GM18873 (cell line): ENCODE measurements at regions not wholly inside any gene's neighbourhood (a gene's known extent, or its start where the extent isn't known, plus 50 kb on each side); places are given as distances from the start of the nearest gene placed in this dataset.

Experiments
- ATAC-seq: cut with Tn5 transposase; IDR thresholded peaks from one replicate; pipeline ENCODE4 v1.9.1; 2021; ENCODE audit warnings: mild to moderate bottlenecking, moderate library complexity, moderate number of reproducible peaks; ENCODE audit not compliant: unreplicated experiment, low FRiP score

DNA sequence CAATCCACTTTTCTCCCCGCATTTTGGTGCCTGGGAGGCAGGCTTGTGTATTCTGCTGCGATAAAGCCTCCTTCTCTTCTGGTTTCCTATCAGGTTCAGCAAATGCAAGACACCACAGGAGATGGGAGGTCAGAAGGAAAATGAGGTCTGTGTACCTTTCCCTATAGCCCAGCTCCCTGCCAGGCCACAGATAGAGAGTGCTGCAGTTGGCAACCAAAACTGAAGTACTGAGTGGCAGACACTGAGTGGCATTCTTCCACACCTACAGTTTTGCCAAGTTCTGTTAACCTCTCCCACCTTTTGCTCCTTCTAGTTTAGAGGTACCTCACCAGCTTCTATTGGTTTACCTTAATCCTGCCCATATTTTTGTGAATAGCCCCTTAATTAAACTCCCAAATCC lies 948.4 kb downstream of the SORCS1 start:
- ATAC-seq: no peak

DNA sequence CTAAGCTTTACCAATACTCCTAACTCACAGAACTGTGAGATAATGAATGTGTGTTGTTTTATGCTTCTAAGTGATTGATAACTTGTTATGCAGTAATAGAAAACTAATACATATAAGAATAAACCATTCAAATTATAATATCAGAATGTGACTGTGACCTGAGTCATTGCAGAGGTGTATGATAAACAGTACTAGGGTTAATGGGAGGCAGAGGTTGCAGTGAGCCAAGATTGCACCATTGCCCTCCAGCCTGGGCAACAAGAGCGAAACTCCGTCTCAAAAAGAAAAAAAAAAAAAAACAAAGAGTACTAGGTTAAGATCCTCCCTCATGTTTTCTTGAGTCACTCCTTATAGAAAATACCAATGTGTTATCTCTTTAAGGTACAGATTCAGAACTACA lies 950.3 kb downstream of the SORCS1 start:
- no peak for ATAC-seq

DNA sequence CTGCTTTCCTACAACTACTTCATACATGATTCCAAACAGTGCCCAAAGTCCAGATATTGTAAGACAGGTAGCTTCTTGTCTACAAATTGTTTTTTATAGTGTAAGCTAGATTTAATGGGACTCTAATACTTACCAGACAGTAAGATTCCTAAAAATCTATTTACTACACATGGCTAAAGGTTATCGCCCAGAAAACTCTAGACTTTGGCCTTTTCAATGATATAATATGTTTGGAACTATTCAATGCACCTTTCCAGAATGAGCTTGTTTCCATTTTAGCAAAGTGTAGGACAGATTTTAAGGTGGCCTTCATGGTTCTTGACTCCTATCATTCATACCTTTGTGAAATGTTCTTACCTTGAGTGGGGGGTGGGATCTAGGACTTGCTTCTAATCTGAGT lies 951.0 kb downstream of the SORCS1 start:
- ATAC-seq: no peak

DNA sequence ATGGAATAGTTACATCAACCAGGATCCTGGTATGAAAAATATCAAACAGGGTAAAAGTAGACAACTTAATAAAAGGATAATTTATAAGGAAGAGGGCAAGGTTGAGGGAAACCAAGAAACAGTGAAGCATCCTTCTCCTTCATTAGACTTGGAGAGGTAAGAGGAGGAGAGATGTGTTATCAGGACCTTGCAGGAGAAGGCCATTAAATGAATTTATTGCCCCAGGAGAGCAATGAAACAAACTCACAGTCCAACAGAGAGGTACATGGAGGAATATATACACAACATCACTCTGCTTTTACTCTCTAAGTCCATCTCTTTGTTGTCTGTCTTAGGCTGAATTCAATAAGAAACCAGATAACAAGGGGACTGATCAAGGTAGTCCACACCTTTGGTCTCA lies 966.2 kb downstream of the SORCS1 start:
- ATAC-seq: no peak

DNA sequence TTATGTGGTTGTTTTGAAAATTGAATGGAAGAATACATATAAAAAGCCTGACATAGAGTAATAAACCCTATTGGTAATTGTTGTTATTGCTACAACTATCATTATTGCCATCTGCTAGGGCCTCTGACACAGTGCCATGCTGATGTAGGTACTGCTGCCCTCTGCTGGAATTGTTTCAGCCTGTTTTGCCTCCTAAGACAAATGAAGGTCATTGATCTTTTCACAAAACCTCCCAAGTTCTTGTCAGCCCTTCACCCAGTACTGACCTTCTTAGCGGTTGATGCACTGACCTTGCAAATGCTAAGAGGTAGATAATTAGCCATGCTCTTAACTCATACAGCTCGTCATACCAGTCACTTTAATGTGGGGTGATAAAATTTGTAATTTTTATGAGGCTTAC lies 975.2 kb downstream of the SORCS1 start:
- ATAC-seq: no peak

DNA sequence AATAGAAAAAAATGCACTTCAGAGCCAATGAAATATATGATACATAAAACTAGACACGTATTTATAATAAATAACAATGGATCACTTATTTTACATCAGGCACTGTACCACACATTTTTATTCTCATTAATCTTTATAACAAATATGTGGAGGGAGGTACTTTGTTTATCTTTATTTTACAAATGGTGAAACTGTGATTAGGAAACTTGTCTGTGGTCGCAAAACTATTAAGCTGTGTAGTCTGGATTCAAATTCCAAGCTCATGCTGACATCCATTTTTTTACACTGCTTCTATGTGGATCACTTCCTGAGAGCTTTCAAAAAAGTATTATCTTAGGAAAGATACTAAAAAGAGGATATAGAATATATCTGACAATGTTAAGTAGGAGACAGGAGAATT lies 978.6 kb downstream of the SORCS1 start:
- ATAC-seq: no peak

DNA sequence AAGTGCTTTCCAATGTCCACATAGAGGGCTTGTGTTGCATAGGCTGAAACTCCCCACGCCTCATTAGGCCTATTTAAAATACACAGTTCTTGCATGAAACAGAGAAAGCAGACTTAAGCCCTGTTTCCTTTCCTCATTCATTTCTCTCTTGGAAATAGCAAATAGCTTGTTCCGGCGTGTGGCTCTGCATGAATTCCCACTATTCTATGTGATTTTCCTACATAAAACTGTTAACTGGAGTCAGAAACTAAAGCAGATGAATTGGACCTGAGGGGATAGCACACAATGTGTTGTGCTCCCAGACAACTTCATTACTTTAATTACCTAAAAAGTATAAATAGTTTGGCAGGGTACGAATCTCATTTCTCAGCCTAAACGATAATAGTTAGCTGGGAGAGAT lies 981.5 kb downstream of the SORCS1 start:
- no peak for ATAC-seq

DNA sequence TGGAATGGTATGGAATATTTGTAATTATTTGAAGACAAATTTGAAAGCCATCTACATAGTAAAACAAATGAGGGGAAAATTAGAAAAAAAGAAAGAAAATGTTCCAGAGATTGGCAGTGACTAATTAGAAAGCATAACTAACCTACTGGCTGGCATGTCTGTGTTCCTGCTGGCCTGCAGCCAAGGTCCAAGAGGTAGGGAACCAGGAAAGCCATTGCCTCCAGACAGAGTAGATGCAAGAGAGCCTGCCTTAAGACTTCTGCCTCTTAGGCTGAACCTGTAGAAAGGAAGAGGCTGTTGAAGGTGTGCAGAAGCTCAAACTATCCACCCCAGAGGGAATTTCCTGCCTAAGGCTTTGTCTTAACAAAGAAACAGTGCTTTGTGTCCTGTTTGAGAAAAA lies 982.0 kb downstream of the SORCS1 start:
- ATAC-seq: no peak

DNA sequence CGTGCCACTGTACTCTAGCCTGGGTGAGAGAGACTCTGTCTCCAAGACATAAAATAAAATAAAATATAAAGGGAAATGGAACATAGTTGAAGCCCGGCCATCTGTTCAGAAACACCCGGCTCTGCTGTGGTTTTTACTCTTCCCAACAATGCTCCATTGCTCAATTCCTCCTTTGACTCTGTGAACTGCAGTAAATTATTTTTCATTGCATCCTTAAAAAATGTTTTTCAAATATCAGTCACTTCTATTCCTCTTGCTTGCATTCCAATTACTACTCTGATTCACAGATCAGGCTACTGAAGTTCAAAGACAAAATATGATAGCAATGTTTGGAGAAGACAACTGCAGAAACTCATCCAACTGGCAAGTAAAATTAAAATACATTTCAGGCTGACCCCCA lies 983.0 kb downstream of the SORCS1 start:
- ATAC-seq: no peak

DNA sequence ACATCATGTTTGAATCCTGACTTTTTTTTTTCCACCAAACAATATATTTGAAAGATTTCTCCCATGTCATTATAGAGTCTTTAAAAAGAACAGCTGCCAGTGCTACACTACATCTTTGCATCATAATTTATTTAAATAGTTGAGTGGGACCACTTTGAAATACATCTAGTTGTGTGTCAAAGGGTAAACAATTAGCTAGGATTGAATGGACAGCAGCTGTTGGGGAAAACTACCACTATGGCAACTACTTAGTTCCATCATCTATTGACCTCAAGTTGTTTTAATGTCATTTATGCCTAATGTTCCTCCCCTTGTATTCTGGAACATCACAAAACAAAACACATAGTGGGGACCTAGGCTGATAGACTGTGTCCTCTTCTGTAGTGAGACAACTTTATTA lies 985.1 kb downstream of the SORCS1 start:
- ATAC-seq: no peak

DNA sequence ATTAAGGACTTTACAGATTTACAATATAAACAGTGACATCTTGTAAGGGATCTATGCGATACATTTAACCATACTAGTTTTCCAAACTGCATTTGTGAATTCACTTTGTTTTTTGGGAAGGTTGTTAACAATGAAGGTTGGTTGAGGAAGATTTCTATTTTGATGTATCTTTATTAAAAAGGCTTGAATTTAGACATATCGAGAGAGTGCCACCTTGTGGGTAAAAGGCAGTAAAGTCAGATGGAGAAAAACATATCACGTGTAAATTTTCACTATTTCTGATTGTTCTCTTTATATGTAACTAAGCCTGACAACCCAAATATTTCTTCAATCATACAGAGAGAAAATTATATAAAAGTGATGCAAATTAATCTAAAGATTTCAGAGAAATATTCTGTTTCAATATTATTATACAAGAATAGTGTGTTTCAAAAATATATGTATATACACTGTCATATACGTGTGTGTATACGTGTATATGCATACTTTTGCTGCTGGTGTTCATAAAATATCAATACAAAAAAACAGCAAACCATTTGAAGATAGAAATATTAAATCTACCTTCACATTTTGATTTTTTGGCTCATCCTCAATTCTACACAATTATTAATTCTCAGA lies 988.6 kb downstream of the SORCS1 start:
- ATAC-seq: no peak

DNA sequence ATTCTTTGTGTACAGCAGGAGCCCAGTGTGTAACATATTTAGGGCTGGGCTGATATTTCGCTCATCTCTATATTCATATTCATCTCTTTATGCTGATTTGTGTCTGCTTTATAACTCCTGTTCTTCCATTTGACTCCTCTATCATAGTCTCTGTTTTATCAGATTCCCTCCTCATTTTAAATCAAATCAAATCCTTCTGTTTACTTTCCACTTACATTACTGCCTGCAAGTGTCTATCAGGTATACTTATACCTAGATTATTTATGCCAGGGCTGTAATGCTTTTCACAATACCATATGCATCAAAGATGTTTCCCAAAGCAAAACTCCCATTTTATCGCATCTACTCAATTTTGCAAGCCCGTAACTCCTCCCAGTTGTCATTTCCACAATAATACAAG lies 990.7 kb downstream of the SORCS1 start:
- no peak for ATAC-seq

DNA sequence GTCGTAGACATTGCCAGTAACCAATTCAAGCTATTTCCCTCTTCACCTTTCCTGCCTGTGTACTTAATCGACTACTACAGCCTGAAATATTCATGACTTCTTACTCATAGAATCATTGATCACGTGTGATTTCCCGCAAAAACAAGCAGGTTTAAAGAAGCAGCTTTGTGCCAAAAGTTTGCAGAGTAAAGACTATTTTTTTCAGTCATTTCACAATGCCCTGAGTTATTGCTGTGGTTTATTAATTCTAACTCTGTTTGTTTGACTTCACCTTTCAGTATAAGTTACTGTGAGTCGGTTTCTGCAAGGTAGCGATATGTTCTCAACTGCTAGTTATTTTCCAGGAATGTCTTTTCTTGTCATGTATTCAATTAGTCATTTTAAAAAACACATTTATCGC lies 995.3 kb downstream of the SORCS1 start:
- ATAC-seq: no peak

DNA sequence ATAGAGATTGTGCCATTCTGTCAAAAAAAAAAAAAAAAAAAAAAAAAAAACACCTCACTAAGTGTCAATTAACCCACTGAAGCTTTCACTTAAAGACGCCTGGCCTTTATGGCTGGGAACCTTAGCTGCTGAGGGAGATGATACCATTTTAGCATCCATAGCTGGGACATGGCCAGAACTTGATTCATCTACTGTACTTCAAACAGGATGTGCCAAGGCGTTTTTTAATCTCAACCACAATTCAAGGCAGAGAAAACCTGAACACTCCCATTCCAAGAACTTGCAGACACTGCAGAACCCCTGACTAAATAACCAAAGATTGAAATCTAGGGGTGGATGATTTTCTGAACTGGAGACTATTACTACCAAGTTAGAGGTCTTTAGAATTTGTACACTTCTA lies 996.6 kb downstream of the SORCS1 start:
- ATAC-seq: no peak

DNA sequence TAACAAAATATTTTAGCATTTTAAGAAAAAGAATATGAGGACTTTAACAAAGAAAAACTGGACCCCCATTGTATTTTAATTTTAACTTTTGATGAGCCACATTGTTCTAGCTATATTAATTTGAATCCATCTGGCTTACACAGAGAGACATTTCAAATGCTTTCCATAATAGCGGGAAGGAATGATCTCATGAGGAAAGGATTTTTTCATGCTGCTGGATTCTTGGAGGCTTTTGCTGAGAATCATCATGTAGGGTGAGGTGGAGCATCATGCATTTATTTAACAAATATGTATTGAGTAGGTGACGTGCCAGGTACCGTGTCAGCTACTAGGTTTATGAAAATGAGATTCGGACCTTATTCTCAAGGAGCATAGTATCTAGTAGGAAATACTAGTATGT lies 1006.3 kb downstream of the SORCS1 start:
- no peak for ATAC-seq

DNA sequence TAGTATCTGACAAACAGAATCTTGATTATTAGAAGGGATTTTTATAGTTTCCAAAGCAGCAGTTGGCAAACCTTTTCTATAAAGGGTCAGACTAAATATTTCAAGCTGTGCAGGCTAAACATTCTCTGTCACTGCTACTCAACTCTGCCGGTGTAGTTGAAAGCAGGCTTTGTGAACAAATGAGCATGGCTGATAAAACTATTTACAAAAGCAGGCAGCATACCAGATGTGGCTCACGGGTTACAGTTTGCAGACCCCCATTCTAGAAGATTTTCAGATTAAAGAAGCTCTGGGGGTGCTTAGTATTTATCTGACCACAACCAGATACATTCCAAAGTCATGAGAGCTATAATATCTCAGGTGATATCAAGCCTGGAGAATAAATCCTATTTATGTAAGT lies 1017.5 kb downstream of the SORCS1 start:
- ATAC-seq: no peak

DNA sequence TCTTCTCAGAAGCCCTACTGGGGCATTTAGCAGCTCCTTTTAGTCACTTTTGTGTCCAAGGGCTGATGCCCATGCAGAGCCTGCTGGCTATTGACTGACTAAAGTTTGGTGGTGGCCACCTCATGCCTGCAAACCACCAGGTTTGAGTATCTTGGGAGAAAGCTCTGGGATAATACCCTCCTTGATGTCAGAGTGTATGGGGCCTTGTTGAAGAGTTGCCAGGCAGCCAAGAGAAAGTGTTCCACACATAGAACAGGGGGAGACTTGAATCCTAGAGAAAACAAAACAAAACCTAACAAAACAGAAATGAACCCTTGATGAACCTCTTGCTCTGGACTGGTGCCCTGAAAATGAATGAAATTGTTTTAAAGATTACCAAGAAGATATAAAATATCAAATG lies 1024.6 kb downstream of the SORCS1 start:
- no peak for ATAC-seq

DNA sequence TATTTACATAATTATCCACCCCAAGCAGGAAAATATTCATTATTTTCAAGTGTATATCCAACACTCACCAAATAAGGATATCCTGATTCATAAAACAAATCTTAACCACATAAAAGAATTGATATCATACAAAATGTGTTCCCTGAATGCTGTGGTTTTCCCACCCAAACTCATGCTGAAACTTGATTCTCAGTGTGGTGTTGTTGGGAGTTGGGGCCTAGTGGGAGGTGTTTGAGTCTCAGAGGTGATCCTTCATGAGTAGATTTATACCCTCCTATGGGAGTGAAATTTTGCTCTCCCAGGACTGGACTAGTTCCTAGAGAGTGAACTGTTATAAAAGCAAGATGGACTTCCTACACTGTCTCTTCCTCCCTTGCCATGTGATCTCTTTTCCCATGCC lies 1028.3 kb downstream of the SORCS1 start:
- no peak for ATAC-seq

DNA sequence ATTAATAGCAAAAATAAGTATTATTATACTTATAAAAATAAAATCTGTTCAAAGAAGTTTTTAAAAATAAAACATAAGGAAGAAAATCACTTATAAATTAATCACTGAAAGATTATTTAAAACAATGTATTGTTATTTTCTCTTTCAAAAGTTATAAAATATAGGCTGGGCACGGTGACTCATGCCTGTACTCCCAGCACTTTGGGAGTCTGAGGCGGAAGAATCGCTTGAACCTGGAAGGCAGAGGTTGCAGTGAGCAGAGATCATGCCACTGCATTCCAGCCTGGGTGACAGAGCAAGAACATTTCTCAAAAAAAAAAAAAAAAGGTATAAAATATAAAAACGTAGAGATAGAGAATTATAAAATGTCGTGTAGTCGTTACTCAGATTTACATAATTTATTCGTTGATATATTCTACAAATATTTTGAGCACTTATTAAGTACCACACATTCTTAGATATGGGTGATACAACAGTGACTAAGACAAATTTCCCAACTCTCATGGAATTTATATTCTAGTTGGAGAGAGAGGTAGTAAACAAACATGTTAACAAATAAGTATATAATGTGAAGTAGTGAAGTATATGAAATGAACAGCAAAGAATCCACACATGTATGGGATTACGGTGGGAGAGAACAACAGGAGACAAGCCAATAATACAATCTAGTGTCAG lies 1030.0 kb downstream of the SORCS1 start:
- ATAC-seq: no peak

DNA sequence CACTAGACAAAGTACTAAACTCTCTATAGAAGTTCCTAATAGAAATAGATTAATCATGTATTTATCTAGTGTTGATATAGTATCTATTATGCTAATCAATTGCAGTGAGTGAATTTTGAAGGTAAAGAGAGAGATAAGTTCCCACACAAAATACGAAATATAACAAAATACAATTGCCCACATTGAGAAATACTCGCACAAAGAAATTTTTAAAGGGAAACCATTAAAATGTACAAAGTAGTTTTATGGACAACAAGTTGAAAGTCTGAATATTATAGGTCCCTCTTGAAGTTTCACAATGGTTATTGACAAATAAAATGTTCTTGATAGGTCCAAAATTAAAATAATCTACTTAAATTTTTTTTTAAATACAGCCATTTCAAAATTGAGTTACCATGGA lies 1031.1 kb downstream of the SORCS1 start:
- no peak for ATAC-seq

DNA sequence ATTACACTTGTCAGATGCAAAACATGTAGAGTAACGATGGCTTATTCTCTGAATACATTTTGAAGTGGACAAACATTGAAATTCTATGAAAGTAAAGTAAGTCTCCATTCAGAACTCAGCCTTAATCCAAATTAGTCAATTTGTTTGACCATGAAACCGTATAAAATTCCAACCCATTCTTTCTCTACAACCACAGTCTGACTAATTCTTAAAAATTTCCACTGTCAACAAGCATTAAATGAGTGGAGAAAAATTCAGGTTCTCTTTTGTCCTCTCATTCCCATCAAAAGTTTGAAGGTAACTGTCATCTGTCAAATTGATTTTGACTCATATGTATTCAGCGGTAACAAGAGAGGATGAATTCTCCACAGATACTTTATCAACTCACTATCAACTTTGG lies 1031.5 kb downstream of the SORCS1 start:
- no peak for ATAC-seq

DNA sequence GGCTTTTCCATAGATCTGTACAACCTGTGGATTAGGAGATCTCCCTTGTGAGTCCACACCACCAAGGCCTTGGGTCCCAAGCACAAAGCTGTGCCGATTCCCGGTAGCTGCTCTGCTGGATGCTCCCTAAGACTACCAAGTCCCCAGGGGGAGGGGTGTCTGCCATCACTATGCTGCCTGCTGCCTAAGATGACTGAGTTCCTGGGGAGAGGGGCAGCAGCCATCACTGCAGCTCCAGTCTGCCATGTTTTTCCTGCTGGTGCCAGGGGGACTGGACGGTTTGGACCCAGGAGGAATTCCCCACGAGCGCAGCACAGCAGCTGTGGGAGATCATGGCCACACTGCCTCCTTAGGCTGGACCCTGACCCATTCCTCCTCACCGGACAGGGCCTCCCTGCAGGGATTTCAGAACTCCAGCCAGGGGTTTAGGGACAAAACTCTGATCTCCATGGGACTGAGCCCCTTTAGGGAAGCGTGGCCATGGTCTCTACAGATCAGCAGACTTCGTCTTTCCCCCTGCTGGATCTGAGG lies 1049.8 kb downstream of the SORCS1 start:
- ATAC-seq: no peak
